Activated CD4-positive, alpha-beta memory T cell treated with anti-CD3 and anti-CD28 coated beads for 36 hours (primary cell): ENCODE measurements at regions not wholly inside any gene's neighbourhood (a gene's known extent, or its start where the extent isn't known, plus 50 kb on each side); places are given as distances from the start of the nearest gene placed in this dataset.
"Not testable (repeated sequence)": the region's sequence is repeated elsewhere in the genome, so short reads cannot be mapped to it uniquely, and the experiment has no call there.

ENCODE experiments used
- CTCF ChIA-PET: fragments of 350-600 bp; sonication (Branson Sonifier 250); formaldehyde crosslinking; loops from one replicate; lab custom pipeline; 2021; ENCODE audit warnings: antibody characterized with exemption, inconsistent platforms; lab: Charles Lee
- POLR2A ChIA-PET: fragments of 350-600 bp; sonication (Branson Sonifier 250); formaldehyde crosslinking; loops from one replicate; lab custom pipeline; 2021; ENCODE audit warnings: antibody characterized with exemption; lab: Charles Lee
- DNase-seq: peaks from one replicate; pipeline ENCODE4 v3.0.0-alpha.2; 2020
- H3K27ac Mint-ChIP-seq: one replicate; pipeline ENCODE4 v1.8.0; 2021; ENCODE audit warnings: mixed read lengths
- H3K27me3 Mint-ChIP-seq: one replicate; pipeline ENCODE4 v1.8.0; 2021; ENCODE audit warnings: mixed read lengths
- H3K36me3 Mint-ChIP-seq: one replicate; pipeline ENCODE4 v1.8.0; 2021; ENCODE audit warnings: mixed read lengths
- H3K4me1 Mint-ChIP-seq: one replicate; pipeline ENCODE4 v1.8.0; 2021; ENCODE audit warnings: low read depth, mixed read lengths
- H3K4me3 Mint-ChIP-seq: one replicate; pipeline ENCODE4 v1.8.0; 2021; ENCODE audit warnings: mild to moderate bottlenecking, mixed read lengths
- H3K9me3 Mint-ChIP-seq: one replicate; pipeline ENCODE4 v1.8.0; 2021; ENCODE audit warnings: mixed read lengths
- intact Hi-C: fragments of 100-400 bp; cut with micrococcal nuclease; formaldehyde crosslinking; loops from one replicate; pipeline ENCODE4 v1.15.1; 2023

- H3K4me1 Mint-ChIP-seq: no peaks in the 10 kb centered on the region
- no peaks in the 10 kb centered on the region for H3K36me3 Mint-ChIP-seq
- H3K27me3 Mint-ChIP-seq: no peaks in the 10 kb centered on the region
- CTCF ChIA-PET: interaction anchor here (0.7 kb wide), 1 partner anchor 1454 kb away, joined by 3 read pairs; no protein-coding TSS in a partner anchor
- H3K27ac Mint-ChIP-seq: no peak overlapping the region
- H3K4me3 Mint-ChIP-seq: no peak overlapping the region
- no peak for DNase-seq
- POLR2A ChIA-PET: no interaction called here
- intact Hi-C loops: no loop called here
- H3K9me3 Mint-ChIP-seq: peaks cover 2% of the 10 kb centered on the region
These were observed 240.4 kb upstream of the TET2 start for GRCh38 chr4:104906276-104906675.

DNA sequence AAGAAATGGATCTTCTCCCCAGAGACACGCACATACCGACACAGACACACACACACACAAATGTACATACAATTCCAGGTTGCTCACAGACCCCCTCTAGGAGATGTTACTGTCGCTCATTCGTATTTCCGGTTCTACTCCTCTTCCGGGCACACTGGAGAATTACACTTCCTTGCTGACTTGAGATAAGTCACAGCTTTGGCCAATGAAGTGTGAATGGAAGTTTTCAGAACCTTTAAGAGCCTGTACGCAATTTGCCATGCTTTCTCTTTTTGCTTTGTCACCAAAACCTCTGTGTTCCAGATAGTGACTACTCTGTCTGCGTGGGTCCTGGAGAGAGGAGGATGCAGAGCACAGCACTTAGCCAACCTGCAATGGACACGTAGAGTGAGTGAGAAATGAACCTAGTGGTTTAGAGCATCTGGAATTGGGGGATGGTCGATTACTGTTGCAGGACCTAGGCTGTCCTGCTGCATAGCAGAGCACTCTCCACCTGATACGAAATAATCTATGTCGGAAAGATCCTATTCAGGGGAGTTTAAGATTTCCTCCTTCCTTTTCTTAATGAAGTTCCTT lies 239.5 kb upstream of the TET2 start:
- Mint-ChIP-seq H3K9me3 (peaks cover 2% of the 10 kb centered on the region), H3K4me3 (no peak overlapping the region), H3K27me3 (no peaks in the 10 kb centered on the region), H3K27ac (no peak overlapping the region), H3K36me3 (no peaks in the 10 kb centered on the region), H3K4me1 (no peaks in the 10 kb centered on the region)
- ChIA-PET CTCF (no interaction called here), POLR2A (no interaction called here)
- DNase-seq: no peak
- intact Hi-C loops: no loop called here

DNA sequence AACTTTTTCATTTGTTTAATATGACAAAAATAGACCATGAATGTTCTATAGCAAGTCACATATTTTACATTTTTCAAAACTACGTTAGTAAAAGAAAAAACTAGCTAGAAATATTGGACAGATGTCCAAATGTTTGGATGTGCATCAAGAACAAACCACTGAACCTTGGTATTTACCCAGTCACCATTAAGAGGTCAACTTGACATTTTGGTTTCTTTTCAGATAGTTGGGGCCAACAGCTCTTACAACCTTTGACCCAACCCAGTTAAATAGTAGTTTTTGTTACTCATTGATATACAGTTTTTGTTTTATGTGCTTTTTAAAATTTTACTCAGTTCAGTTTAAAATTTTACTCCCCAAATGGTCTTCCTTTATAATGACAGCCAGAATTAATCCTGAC lies 238.7 kb upstream of the TET2 start:
- ChIA-PET CTCF (interaction anchor here (0.6 kb wide), 1 partner anchor 791 kb away, joined by 3 read pairs; no protein-coding TSS in a partner anchor), POLR2A (no interaction called here)
- no peak overlapping the region for H3K4me3 Mint-ChIP-seq
- no peaks in the 10 kb centered on the region for H3K4me1 Mint-ChIP-seq
- intact Hi-C loops: no loop called here
- H3K36me3 Mint-ChIP-seq: no peaks in the 10 kb centered on the region
- peaks cover 2% of the 10 kb centered on the region for H3K9me3 Mint-ChIP-seq
- DNase-seq: no peak
- no peak overlapping the region for H3K27ac Mint-ChIP-seq
- H3K27me3 Mint-ChIP-seq: no peaks in the 10 kb centered on the region

- H3K4me1 Mint-ChIP-seq: no peaks in the 10 kb centered on the region
- H3K27me3 Mint-ChIP-seq: no peaks in the 10 kb centered on the region
- H3K9me3 Mint-ChIP-seq: no peaks in the 10 kb centered on the region
- no peak for DNase-seq
- CTCF ChIA-PET: no interaction called here
- H3K4me3 Mint-ChIP-seq: no peak overlapping the region
- intact Hi-C loops: no loop called here
- no peak overlapping the region for H3K27ac Mint-ChIP-seq
- H3K36me3 Mint-ChIP-seq: no peaks in the 10 kb centered on the region
- POLR2A ChIA-PET: no interaction called here
These were observed 237.3 kb upstream of the TET2 start for GRCh38 chr4:104909376-104909775.

DNA sequence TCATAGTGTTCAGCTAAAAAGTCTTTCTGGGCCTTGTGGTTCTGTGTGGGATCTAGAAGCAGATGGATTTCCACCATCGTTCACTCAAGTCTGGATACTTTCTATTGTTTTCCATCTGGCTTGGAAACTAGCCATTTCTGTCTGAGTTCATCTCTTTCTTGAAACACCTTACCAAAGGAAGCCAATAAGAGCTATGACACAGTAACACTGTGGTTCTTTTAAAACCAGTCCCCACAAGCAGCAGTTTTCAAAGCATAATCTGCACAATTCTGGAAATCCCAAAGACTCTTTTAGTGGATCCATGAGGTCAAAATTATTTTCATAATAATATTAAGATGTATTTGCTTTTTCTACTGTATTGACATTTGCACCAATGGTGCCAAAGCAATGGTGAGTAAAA lies 234.2 kb upstream of the TET2 start:
- Mint-ChIP-seq H3K9me3 (no peaks in the 10 kb centered on the region), H3K4me3 (no peak overlapping the region), H3K27ac (no peak overlapping the region), H3K36me3 (no peaks in the 10 kb centered on the region), H3K4me1 (no peaks in the 10 kb centered on the region), H3K27me3 (no peaks in the 10 kb centered on the region)
- ChIA-PET CTCF (no interaction called here), POLR2A (no interaction called here)
- intact Hi-C loops: no loop called here
- no peak for DNase-seq

GRCh38 chr4:104915373-104915772 lies 231.3 kb upstream of the TET2 start:
- Mint-ChIP-seq H3K36me3 (no peaks in the 10 kb centered on the region), H3K9me3 (no peaks in the 10 kb centered on the region), H3K4me1 (peaks cover 6% of the 10 kb centered on the region), H3K27me3 (no peaks in the 10 kb centered on the region), H3K4me3 (no peak overlapping the region), H3K27ac (no peak overlapping the region)
- POLR2A ChIA-PET: no interaction called here
- CTCF ChIA-PET: no interaction called here
- DNase-seq: no peak
- intact Hi-C loops: no loop called here

- H3K9me3 Mint-ChIP-seq: no peaks in the 10 kb centered on the region
- CTCF ChIA-PET: no interaction called here
- peaks cover 7% of the 10 kb centered on the region for H3K4me1 Mint-ChIP-seq
- no peak overlapping the region for H3K27ac Mint-ChIP-seq
- H3K4me3 Mint-ChIP-seq: no peak overlapping the region
- POLR2A ChIA-PET: no interaction called here
- intact Hi-C loops: no loop called here
- no peaks in the 10 kb centered on the region for H3K27me3 Mint-ChIP-seq
- no peaks in the 10 kb centered on the region for H3K36me3 Mint-ChIP-seq
- no peak for DNase-seq
These were observed 230.8 kb upstream of the TET2 start for GRCh38 chr4:104915864-104916263.

DNA sequence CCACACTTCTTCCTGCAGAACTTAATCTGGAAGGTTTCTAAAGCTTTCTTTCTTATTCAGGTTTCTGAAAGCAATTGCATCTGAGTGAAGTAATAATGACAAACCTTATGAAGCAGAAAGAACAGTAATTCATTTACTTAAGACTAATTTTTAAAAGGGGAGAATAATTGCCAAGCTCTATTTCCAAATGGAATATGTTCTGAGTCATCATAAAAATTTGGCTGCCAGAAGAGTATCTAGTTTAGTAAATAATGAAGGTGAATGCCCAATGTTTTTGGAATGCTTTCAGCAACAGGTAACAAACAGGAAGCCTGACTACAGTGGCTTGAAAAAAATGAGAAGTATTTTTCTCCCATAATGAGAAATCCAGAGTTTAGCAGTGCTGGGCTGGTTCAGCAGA lies 227.3 kb upstream of the TET2 start:
- ChIA-PET POLR2A (no interaction called here), CTCF (interaction anchor here (1.1 kb wide), 1 partner anchor 552 kb away, joined by 3 read pairs; no protein-coding TSS in a partner anchor)
- no peak overlapping the region for H3K27ac Mint-ChIP-seq
- H3K36me3 Mint-ChIP-seq: no peaks in the 10 kb centered on the region
- peaks cover 7% of the 10 kb centered on the region for H3K4me1 Mint-ChIP-seq
- no peak for DNase-seq
- no peaks in the 10 kb centered on the region for H3K27me3 Mint-ChIP-seq
- no peak overlapping the region for H3K4me3 Mint-ChIP-seq
- no peaks in the 10 kb centered on the region for H3K9me3 Mint-ChIP-seq
- intact Hi-C loops: no loop called here

GRCh38 chr4:104930298-104930697 lies 216.4 kb upstream of the TET2 start:
- Mint-ChIP-seq H3K9me3 (peaks cover 17% of the 10 kb centered on the region), H3K36me3 (peaks cover 2% of the 10 kb centered on the region), H3K4me3 (no peak overlapping the region), H3K27me3 (no peaks in the 10 kb centered on the region), H3K27ac (no peak overlapping the region), H3K4me1 (peaks cover 30% of the 10 kb centered on the region)
- DNase-seq: no peak
- ChIA-PET POLR2A (no interaction called here), CTCF (no interaction called here)
- intact Hi-C loops: loop anchor here (5.0 to 10.0 kb wide), 2 partner anchors 33 to 375 kb away; no protein-coding TSS in a partner anchor

GRCh38 chr4:104930745-104931736 lies 215.6 kb upstream of the TET2 start:
- CTCF ChIA-PET: interaction anchor here (1.3 kb wide), 1 partner anchor 541 kb away, joined by 4 read pairs; no protein-coding TSS in a partner anchor
- intact Hi-C loops: loop anchor here (1.0 to 10.0 kb wide), 3 partner anchors 34 to 542 kb away; no protein-coding TSS in a partner anchor
- DNase-seq: peak; percentile 62
- H3K4me3 Mint-ChIP-seq, H3K27ac Mint-ChIP-seq, H3K36me3 Mint-ChIP-seq, POLR2A ChIA-PET, H3K27me3 Mint-ChIP-seq: not testable (repeated sequence)
- H3K4me1 Mint-ChIP-seq: peaks cover 30% of the 10 kb centered on the region
- H3K9me3 Mint-ChIP-seq: peaks cover 22% of the 10 kb centered on the region

DNA sequence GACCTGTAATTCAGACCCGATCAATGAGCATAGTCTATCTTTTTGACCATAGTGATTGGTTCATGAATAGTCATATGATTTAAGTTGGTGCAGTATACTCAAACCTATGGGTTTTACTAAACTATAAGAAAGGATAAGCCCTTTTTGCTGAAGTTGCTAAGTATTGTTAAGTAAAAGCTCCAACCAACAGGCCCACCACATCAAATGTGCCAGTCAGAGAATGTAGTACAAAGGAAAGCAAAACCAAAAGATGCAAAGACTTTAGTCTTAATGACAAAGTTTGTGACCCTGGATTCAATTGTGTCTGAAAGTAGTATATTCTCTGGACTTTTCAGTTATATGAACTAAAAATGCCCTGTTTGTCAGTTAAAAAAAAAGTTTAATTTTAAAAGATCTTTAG lies 208.1 kb upstream of the TET2 start:
- intact Hi-C loops: loop anchor here (2.0 to 10.0 kb wide), 3 partner anchors 28 to 366 kb away; no protein-coding TSS in a partner anchor
- DNase-seq: peak; percentile 31
- no peak overlapping the region for H3K4me3 Mint-ChIP-seq

DNA sequence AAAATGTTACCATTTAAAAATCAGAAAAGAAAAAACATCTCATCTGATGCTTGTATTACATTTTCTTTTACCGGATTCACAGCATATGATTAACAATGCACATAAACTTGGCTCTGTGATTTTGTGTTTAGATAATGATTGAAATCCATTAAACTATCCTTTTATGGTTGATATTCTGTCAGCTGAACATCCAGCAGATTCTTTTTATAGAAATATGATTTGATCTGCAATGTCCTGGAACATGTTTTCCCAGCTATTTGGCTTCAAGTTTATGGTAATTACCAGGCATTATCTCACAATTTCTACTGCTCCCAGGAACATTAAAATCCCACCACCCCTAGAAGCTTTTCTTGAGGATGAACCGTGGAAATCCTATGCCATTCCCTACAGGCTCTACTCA lies 205.7 kb upstream of the TET2 start:
- DNase-seq: no peak
- Mint-ChIP-seq H3K27ac (no peak overlapping the region), H3K4me3 (no peak overlapping the region), H3K4me1 (peaks cover 19% of the 10 kb centered on the region), H3K9me3 (peaks cover 3% of the 10 kb centered on the region), H3K36me3 (no peaks in the 10 kb centered on the region), H3K27me3 (no peaks in the 10 kb centered on the region)
- POLR2A ChIA-PET: no interaction called here
- intact Hi-C loops: no loop called here
- CTCF ChIA-PET: no interaction called here

More for the DNA sequence above, 208.1 kb upstream of the TET2 start:
- H3K36me3 Mint-ChIP-seq: peaks cover 2% of the 10 kb centered on the region
- no peak overlapping the region for H3K27ac Mint-ChIP-seq
- peaks cover 24% of the 10 kb centered on the region for H3K9me3 Mint-ChIP-seq
- ChIA-PET POLR2A (no interaction called here), CTCF (no interaction called here)
- H3K27me3 Mint-ChIP-seq: no peaks in the 10 kb centered on the region
- peaks cover 19% of the 10 kb centered on the region for H3K4me1 Mint-ChIP-seq
